ENCODE measurements at regions not wholly inside any gene's neighbourhood (a gene's known extent, or its start where the extent isn't known, plus 50 kb on each side); places are given as distances from the start of the nearest gene placed in this dataset.
"Not testable (repeated sequence)": the region's sequence is repeated elsewhere in the genome, so short reads cannot be mapped to it uniquely, and the experiment has no call there.

- no peak for TF ChIP-seq CTCF (IDR thresholded peaks at IDR 0.05; ENCODE audit: insufficient read depth, missing control alignments)
- no peak for DNase-seq (ENCODE audit: insufficient read length, low spot score)
- no peak for FAIRE-seq
Observed at GRCh38 chr9:84513473-84513872, 156.1 kb upstream of the NTRK2 start.

- DNase-seq (ENCODE audit: insufficient read length, low spot score) (no peak), FAIRE-seq (no peak)
- no peak for TF ChIP-seq CTCF (IDR thresholded peaks at IDR 0.05; ENCODE audit: insufficient read depth, missing control alignments)
Observed at GRCh38 chr9:84513979-84514378, 155.6 kb upstream of the NTRK2 start.

GRCh38 chr9:84514421-84514820 lies 155.1 kb upstream of the NTRK2 start:
- FAIRE-seq (no peak), DNase-seq (ENCODE audit: insufficient read length, low spot score) (no peak)
- TF ChIP-seq CTCF (IDR thresholded peaks at IDR 0.05; ENCODE audit: insufficient read depth, missing control alignments), result no peak

- TF ChIP-seq CTCF (IDR thresholded peaks at IDR 0.05; ENCODE audit: insufficient read depth, missing control alignments), result no peak
- FAIRE-seq (no peak), DNase-seq (ENCODE audit: insufficient read length, low spot score) (no peak)
Observed at GRCh38 chr9:84517026-84517425, 152.5 kb upstream of the NTRK2 start.

- DNase-seq (ENCODE audit: insufficient read length, low spot score), result no peak
- FAIRE-seq, result no peak
- no peak for TF ChIP-seq CTCF (IDR thresholded peaks at IDR 0.05; ENCODE audit: insufficient read depth, missing control alignments)
Observed at GRCh38 chr9:84519413-84519812, 150.1 kb upstream of the NTRK2 start.

GRCh38 chr9:84521208-84521607 lies 148.3 kb upstream of the NTRK2 start:
- no peak for FAIRE-seq
- no peak for DNase-seq (ENCODE audit: insufficient read length, low spot score)
- TF ChIP-seq CTCF (IDR thresholded peaks at IDR 0.05; ENCODE audit: insufficient read depth, missing control alignments), result no peak

- FAIRE-seq; DNase-seq (ENCODE audit: insufficient read length, low spot score): not testable (repeated sequence)
Observed at GRCh38 chr9:84526211-84526610, 143.3 kb upstream of the NTRK2 start.

- DNase-seq (ENCODE audit: insufficient read length, low spot score); FAIRE-seq: not testable (repeated sequence)
Observed at GRCh38 chr9:84527060-84527720, 142.3 kb upstream of the NTRK2 start.

GRCh38 chr9:84535973-84536372 lies 133.6 kb upstream of the NTRK2 start:
- FAIRE-seq, result not testable (repeated sequence)

More at GRCh38 chr9:84535973-84536372, 133.6 kb upstream of the NTRK2 start:
- not testable (repeated sequence) for DNase-seq (ENCODE audit: insufficient read length, low spot score)
